ENCODE measurements at regions not wholly inside any gene's neighbourhood (a gene's known extent, or its start where the extent isn't known, plus 50 kb on each side); places are given as distances from the start of the nearest gene placed in this dataset.

- TF ChIP-seq ZNF311 (tag by site-specific recombination; IDR thresholded peaks at IDR 0.05; ENCODE audit: borderline replicate concordance) (no peak), BCL11B (tag by site-specific recombination; IDR thresholded peaks at IDR 0.05; ENCODE audit: low read depth) (no peak), ZNF629 (tag by site-specific recombination; IDR thresholded peaks at IDR 0.05) (no peak), CTCF (tag by site-specific recombination; IDR thresholded peaks at IDR 0.05) (no peak), SETDB1 (IDR thresholded peaks at IDR 0.05; ENCODE audit: insufficient read length, low read length) (no peak), ZNF561 (tag by site-specific recombination; IDR thresholded peaks at IDR 0.05; ENCODE audit: borderline replicate concordance) (no peak), HOXA7 (CRISPR knock-in tag; IDR thresholded peaks at IDR 0.05; ENCODE audit: borderline replicate concordance) (no peak), ZNF202 (tag by site-specific recombination; IDR thresholded peaks at IDR 0.05; ENCODE audit: borderline replicate concordance) (no peak), ZNF580 (tag by site-specific recombination; IDR thresholded peaks at IDR 0.05) (no peak), ZNF274 (IDR thresholded peaks at IDR 0.05; ENCODE audit: low read length) (no peak), ZNF274 (tag by site-specific recombination; IDR thresholded peaks at IDR 0.05; ENCODE audit: borderline replicate concordance) (no peak)
Observed at GRCh38 chr16:79422064-79422463, 178.5 kb downstream of the MAF start.

All from HEK293 (cell line).